Sciatic nerve (tissue), 2 donors: ENCODE measurements at regions not wholly inside any gene's neighbourhood (a gene's known extent, or its start where the extent isn't known, plus 50 kb on each side); places are given as distances from the start of the nearest gene placed in this dataset. TPM values are rescaled to one million over a fixed set of nuclear protein-coding genes. Genes with fewer than 3 reads are reported as not detected.

Experiments
- ATAC-seq: fragments of 200-7000 bp; cut with Tn5 transposase; one replicate; pipeline ENCODE4 v1.9.1; 2020; ENCODE audit warnings: mild to moderate bottlenecking, moderate library complexity
- DNase-seq: peaks from one replicate; pipeline ENCODE4 v3.0.0-alpha.2; 2020; ENCODE audit warnings: low spot score
- intact Hi-C: fragments of 100-400 bp; cut with DNase I; formaldehyde crosslinking; loops from one replicate; pipeline ENCODE4 v1.14.2; 2022
- microRNA-seq: library from miRNA; unstranded; fragments of <30 nt; microRNA quantifications from one replicate; pipeline ENCODE4 v1.2.0, GENCODE V29; 2020
- donor health status: DM: no; HTN: no; CAD: no.
- donor health status: DM: no; HTN: no; CAD: no.

- ATAC-seq (no peak), DNase-seq (no peak)
- intact Hi-C loops = no loop called here
These were observed 83.0 kb downstream of the LLPH start for GRCh38 chr12:66047411-66048021.

GRCh38 chr12:66045506-66045905, 85.0 kb downstream of the LLPH start:
- intact Hi-C loops = no loop called here
- ATAC-seq (no peak), DNase-seq (no peak)

GRCh38 chr12:66044731-66045130, 85.8 kb downstream of the LLPH start:
- DNase-seq = no peak
- ATAC-seq = no peak
- intact Hi-C loops = no loop called here

GRCh38 chr12:66043035-66043434, 87.5 kb downstream of the LLPH start:
- intact Hi-C loops = no loop called here
- DNase-seq (no peak), ATAC-seq (no peak)

- DNase-seq (no peak), ATAC-seq (no peak)
- intact Hi-C loops = no loop called here
These were observed 88.7 kb downstream of the LLPH start for GRCh38 chr12:66041651-66042363.

GRCh38 chr12:66036317-66036716, 94.2 kb downstream of the LLPH start:
- no peak for DNase-seq
- intact Hi-C loops = no loop called here

GRCh38 chr12:66035288-66035966, 95.1 kb downstream of the LLPH start:
- intact Hi-C loops = no loop called here
- DNase-seq = no peak
- no peak for ATAC-seq

More at GRCh38 chr12:66036317-66036716, 94.2 kb downstream of the LLPH start:
- peak; percentile 38 for ATAC-seq

GRCh38 chr12:66033151-66033550, 97.4 kb downstream of the LLPH start:
- intact Hi-C loops = no loop called here

GRCh38 chr12:66032739-66033138, 97.8 kb downstream of the LLPH start:
- intact Hi-C loops = no loop called here
- no peak for DNase-seq
- no peak for ATAC-seq

More at GRCh38 chr12:66033151-66033550, 97.4 kb downstream of the LLPH start:
- no peak for DNase-seq
- no peak for ATAC-seq

- ATAC-seq (no peak), DNase-seq (no peak)
- intact Hi-C loops = no loop called here
These were observed 100.3 kb downstream of the LLPH start for GRCh38 chr12:66030217-66030781.

GRCh38 chr12:66028390-66028789, 102.2 kb downstream of the LLPH start:
- ATAC-seq (no peak), DNase-seq (no peak)
- intact Hi-C loops = no loop called here

GRCh38 chr12:66025477-66025876, 105.1 kb downstream of the LLPH start:
- intact Hi-C loops = no loop called here
- ATAC-seq (no peak), DNase-seq (no peak)

- no peak for DNase-seq
- intact Hi-C loops = no loop called here
- no peak for ATAC-seq
These were observed 105.6 kb downstream of the LLPH start for GRCh38 chr12:66024949-66025348.

- intact Hi-C loops = no loop called here
- ATAC-seq = no peak
- DNase-seq = no peak
These were observed 110.1 kb downstream of the LLPH start for GRCh38 chr12:66020481-66020880.

GRCh38 chr12:66017736-66018135, 112.8 kb downstream of the LLPH start:
- intact Hi-C loops = no loop called here
- no peak for DNase-seq
- no peak for ATAC-seq

Small RNAs in the stretch of these regions (microRNA-seq; reads per million reads assigned to microRNA genes)
- not detected for gene MIR6074
